Loucy (cell line): ENCODE measurements at regions not wholly inside any gene's neighbourhood (a gene's known extent, or its start where the extent isn't known, plus 50 kb on each side); places are given as distances from the start of the nearest gene placed in this dataset.

Source experiments
- H2AFZ ChIP-seq: fragments of 200-600 bp; sonication (generic); 2 replicates; pipeline ENCODE4 v1.6.0; 2016; ENCODE audit warnings: antibody characterized with exemption, mild to moderate bottlenecking, low read length, moderate library complexity
- H3F3A ChIP-seq: fragments of 200-600 bp; 2 replicates; pipeline ENCODE4 v1.6.0; 2016; ENCODE audit warnings: antibody characterized with exemption, low read depth, mild to moderate bottlenecking
- H3K27me3 ChIP-seq: fragments of 200-600 bp; sonication (generic); 2 replicates; pipeline ENCODE4 v1.6.1; 2014; ENCODE audit warnings: low read length, mild to moderate bottlenecking; ENCODE audit not compliant: insufficient read depth, poor library complexity, severe bottlenecking
- H3K36me3 ChIP-seq: fragments of 200-600 bp; sonication (generic); 2 replicates; pipeline ENCODE4 v1.6.1; 2016; ENCODE audit warnings: low read length; ENCODE audit not compliant: insufficient read depth
- H3K4me1 ChIP-seq: fragments of 200-600 bp; sonication (generic); 2 replicates; pipeline ENCODE4 v1.5.1; 2014; ENCODE audit warnings: low read length, mild to moderate bottlenecking; ENCODE audit not compliant: insufficient read depth, poor library complexity, severe bottlenecking
- H3K4me2 ChIP-seq: fragments of 200-600 bp; sonication (generic); 2 replicates; pipeline ENCODE4 v1.6.0; 2014; ENCODE audit warnings: antibody characterized with exemption, low read length, low read depth, mild to moderate bottlenecking; ENCODE audit not compliant: poor library complexity, severe bottlenecking
- H3K4me3 ChIP-seq: fragments of 200-600 bp; sonication (generic); 2 replicates; pipeline ENCODE4 v1.5.1; 2014; ENCODE audit warnings: low read length, mild to moderate bottlenecking, mixed read lengths; ENCODE audit not compliant: poor library complexity, severe bottlenecking
- H3K79me2 ChIP-seq: fragments of 200-600 bp; sonication (generic); 2 replicates; pipeline ENCODE4 v1.6.1; 2014; ENCODE audit warnings: low read length; ENCODE audit not compliant: insufficient read depth
- H3K9ac ChIP-seq: fragments of 200-600 bp; sonication (generic); 2 replicates; pipeline ENCODE4 v1.6.0; 2014; ENCODE audit warnings: mild to moderate bottlenecking, low read depth, low read length, moderate library complexity; ENCODE audit not compliant: poor library complexity, severe bottlenecking
- H3K9me2 ChIP-seq: fragments of 200-600 bp; sonication (generic); replicated peaks from 2 replicates; pipeline ENCODE4 v1.6.1; 2016; ENCODE audit warnings: low read depth, low read length, mixed read lengths
- H3K9me3 ChIP-seq: fragments of 200-600 bp; sonication (generic); 2 replicates; pipeline ENCODE4 v1.6.1; 2014; ENCODE audit warnings: mild to moderate bottlenecking, antibody characterized with exemption, low read length, low read depth; ENCODE audit not compliant: insufficient read depth
- H4K20me1 ChIP-seq: fragments of 200-600 bp; sonication (generic); 2 replicates; pipeline ENCODE4 v1.6.0; 2014; ENCODE audit warnings: antibody characterized with exemption, low read length, mild to moderate bottlenecking; ENCODE audit not compliant: insufficient read depth, poor library complexity, severe bottlenecking
- EZH2phosphoT487 ChIP-seq: fragments of 200-600 bp; IDR thresholded peaks from 2 replicates; pipeline ENCODE4 v1.6.1; 2018; ENCODE audit warnings: antibody characterized with exemption, mild to moderate bottlenecking, moderate library complexity, borderline replicate concordance
- TF ChIP-seq, protein P1 (sequence below): fragments of 200-600 bp; sonication (generic); conservative IDR thresholded peaks from 2 replicates; pipeline ENCODE4 v1.5.1; 2014; ENCODE audit warnings: mild to moderate bottlenecking, antibody characterized with exemption, low read length

DNA sequence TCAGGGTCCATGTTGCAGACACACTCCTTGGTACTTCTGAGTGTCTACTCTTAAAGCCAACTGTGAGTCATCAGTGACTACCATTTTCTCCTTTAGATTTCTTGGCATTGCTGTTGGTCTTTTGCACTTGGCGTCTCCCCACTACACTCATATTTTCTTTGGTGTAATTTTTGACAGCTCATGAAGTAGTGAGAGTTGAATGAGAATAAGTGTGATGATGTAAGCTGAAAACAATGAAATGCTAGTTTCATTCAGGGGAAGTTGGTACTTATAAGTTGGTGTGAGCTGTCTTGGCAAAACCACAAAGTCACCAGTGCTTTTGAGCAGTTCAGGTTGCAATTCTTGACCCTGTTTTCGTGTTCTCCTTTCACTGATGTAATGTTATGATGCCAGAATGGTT is 142.9 kb upstream of the ARX start:
- Histone ChIP-seq H4K20me1 (no peaks in the 10 kb centered on the region), H3K9me3 (no peaks in the 10 kb centered on the region), H3K4me2 (no peak overlapping the region), H3K4me1 (no peaks in the 10 kb centered on the region), H3K36me3 (no peaks in the 10 kb centered on the region), H3K9ac (no peak overlapping the region), H3F3A (no peaks in the 10 kb centered on the region), H3K79me2 (no peaks in the 10 kb centered on the region), H3K9me2 (no peaks in the 10 kb centered on the region), H3K27me3 (no peaks in the 10 kb centered on the region), H3K4me3 (no peak overlapping the region), H2AFZ (no peak overlapping the region)
- TF ChIP-seq EZH2phosphoT487 = no peak
- TF ChIP-seq, protein P1, sequence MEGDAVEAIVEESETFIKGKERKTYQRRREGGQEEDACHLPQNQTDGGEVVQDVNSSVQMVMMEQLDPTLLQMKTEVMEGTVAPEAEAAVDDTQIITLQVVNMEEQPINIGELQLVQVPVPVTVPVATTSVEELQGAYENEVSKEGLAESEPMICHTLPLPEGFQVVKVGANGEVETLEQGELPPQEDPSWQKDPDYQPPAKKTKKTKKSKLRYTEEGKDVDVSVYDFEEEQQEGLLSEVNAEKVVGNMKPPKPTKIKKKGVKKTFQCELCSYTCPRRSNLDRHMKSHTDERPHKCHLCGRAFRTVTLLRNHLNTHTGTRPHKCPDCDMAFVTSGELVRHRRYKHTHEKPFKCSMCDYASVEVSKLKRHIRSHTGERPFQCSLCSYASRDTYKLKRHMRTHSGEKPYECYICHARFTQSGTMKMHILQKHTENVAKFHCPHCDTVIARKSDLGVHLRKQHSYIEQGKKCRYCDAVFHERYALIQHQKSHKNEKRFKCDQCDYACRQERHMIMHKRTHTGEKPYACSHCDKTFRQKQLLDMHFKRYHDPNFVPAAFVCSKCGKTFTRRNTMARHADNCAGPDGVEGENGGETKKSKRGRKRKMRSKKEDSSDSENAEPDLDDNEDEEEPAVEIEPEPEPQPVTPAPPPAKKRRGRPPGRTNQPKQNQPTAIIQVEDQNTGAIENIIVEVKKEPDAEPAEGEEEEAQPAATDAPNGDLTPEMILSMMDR = no peak

DNA sequence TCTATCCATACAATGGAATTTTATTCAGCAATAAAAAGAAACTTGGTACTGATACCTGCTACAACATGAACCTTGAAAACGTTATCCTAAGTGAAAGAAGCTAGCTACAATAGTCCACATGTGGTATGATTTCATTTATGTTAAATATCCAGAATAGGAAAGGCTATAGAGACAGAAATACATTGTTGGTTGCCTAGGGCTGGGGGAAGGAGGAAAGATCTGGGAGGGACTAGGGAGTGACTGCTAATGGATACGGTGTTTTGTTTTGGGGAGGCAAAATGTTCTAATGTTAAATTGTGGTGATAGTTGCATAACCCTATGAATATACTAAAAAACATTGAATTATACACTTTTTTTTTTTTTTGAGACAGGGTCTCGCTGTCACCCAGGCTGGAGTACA is 141.1 kb upstream of the ARX start:
- TF ChIP-seq, protein P1 = no peak
- TF ChIP-seq EZH2phosphoT487 = no peak
- Histone ChIP-seq H3K27me3 (no peaks in the 10 kb centered on the region), H2AFZ (no peak overlapping the region), H3K79me2 (no peaks in the 10 kb centered on the region), H3F3A (no peaks in the 10 kb centered on the region), H3K36me3 (no peaks in the 10 kb centered on the region), H4K20me1 (no peaks in the 10 kb centered on the region), H3K4me3 (no peak overlapping the region), H3K4me1 (no peaks in the 10 kb centered on the region), H3K9me2 (no peaks in the 10 kb centered on the region), H3K4me2 (no peak overlapping the region), H3K9ac (no peak overlapping the region), H3K9me3 (no peaks in the 10 kb centered on the region)

GRCh38 chrX:25156323-25156722 is 140.6 kb upstream of the ARX start:
- H3K9me2 ChIP-seq = no peaks in the 10 kb centered on the region
- TF ChIP-seq, protein P1 = no peak
- no peak for TF ChIP-seq EZH2phosphoT487
- H3K79me2 ChIP-seq = no peaks in the 10 kb centered on the region
- H3K4me3 ChIP-seq = no peak overlapping the region
- H3K27me3 ChIP-seq = no peaks in the 10 kb centered on the region
- no peaks in the 10 kb centered on the region for H3K4me1 ChIP-seq
- H3K9ac ChIP-seq = no peak overlapping the region
- no peaks in the 10 kb centered on the region for H3K36me3 ChIP-seq
- H4K20me1 ChIP-seq = no peaks in the 10 kb centered on the region
- no peaks in the 10 kb centered on the region for H3F3A ChIP-seq
- no peaks in the 10 kb centered on the region for H3K9me3 ChIP-seq
- H3K4me2 ChIP-seq = no peak overlapping the region
- no peak overlapping the region for H2AFZ ChIP-seq
